GM23338 (cell line): ENCODE measurements at regions not wholly inside any gene's neighbourhood (a gene's known extent, or its start where the extent isn't known, plus 50 kb on each side); places are given as distances from the start of the nearest gene placed in this dataset.

Source experiments
- ATAC-seq: fragments of 200-7000 bp; cut with Tn5 transposase; 3 replicates; pipeline ENCODE4 v1.9.1; 2020
- DNase-seq: peaks from one replicate; pipeline ENCODE4 v3.0.0-alpha.2; 2015; ENCODE audit warnings: low spot score
- H2AFZ ChIP-seq: fragments of 200-600 bp; sonication (generic); 2 replicates; pipeline ENCODE4 v1.8.0; 2016; ENCODE audit warnings: antibody characterized with exemption, mild to moderate bottlenecking, moderate library complexity
- H3F3A ChIP-seq: fragments of 200-600 bp; sonication (generic); replicated peaks from 2 replicates; pipeline ENCODE4 v1.8.0; 2017; ENCODE audit warnings: antibody characterized with exemption, mixed run types, low read depth
- H3K27ac ChIP-seq: fragments of 200-600 bp; sonication (generic); 2 replicates; pipeline ENCODE4 v1.6.1; 2016; ENCODE audit warnings: low read depth
- H3K27me3 ChIP-seq: fragments of 200-600 bp; sonication (generic); 2 replicates; pipeline ENCODE4 v1.8.0; 2016; ENCODE audit warnings: mild to moderate bottlenecking, mixed run types, moderate library complexity; ENCODE audit not compliant: insufficient read depth
- H3K36me3 ChIP-seq: fragments of 200-600 bp; sonication (generic); 2 replicates; pipeline ENCODE4 v1.8.0; 2016; ENCODE audit warnings: mild to moderate bottlenecking; ENCODE audit not compliant: insufficient read depth
- H3K4me1 ChIP-seq: fragments of 200-600 bp; sonication (generic); 2 replicates; pipeline ENCODE4 v1.8.0; 2016; ENCODE audit warnings: mild to moderate bottlenecking, moderate library complexity; ENCODE audit not compliant: insufficient read depth
- H3K4me2 ChIP-seq: fragments of 200-600 bp; sonication (generic); 2 replicates; pipeline ENCODE4 v1.7.1; 2017; ENCODE audit warnings: mixed run types
- H3K4me3 ChIP-seq: fragments of 200-600 bp; sonication (generic); 2 replicates; pipeline ENCODE4 v1.6.1; 2016; ENCODE audit warnings: mixed run types
- H3K79me2 ChIP-seq: fragments of 200-600 bp; sonication (generic); replicated peaks from 2 replicates; pipeline ENCODE4 v1.8.0; 2017; ENCODE audit warnings: mild to moderate bottlenecking; ENCODE audit not compliant: insufficient read depth
- H3K9me2 ChIP-seq: fragments of 200-600 bp; sonication (generic); 2 replicates; pipeline ENCODE4 v1.8.0; 2017; ENCODE audit not compliant: insufficient read depth
- H4K20me1 ChIP-seq: fragments of 200-600 bp; sonication (generic); replicated peaks from 2 replicates; pipeline ENCODE4 v1.8.0; 2017; ENCODE audit warnings: mild to moderate bottlenecking; ENCODE audit not compliant: insufficient read depth
- H3K27ac Mint-ChIP-seq: 2 replicates; pipeline ENCODE4 v1.8.0; 2020; ENCODE audit warnings: inconsistent platforms, mild to moderate bottlenecking, moderate library complexity, mixed read lengths
- H3K27me3 Mint-ChIP-seq: 3 replicates; pipeline ENCODE4 v1.8.0; 2022; ENCODE audit warnings: low read depth, mild to moderate bottlenecking, moderate library complexity, mixed read lengths, inconsistent platforms; ENCODE audit not compliant: insufficient read depth, poor library complexity
- H3K36me3 Mint-ChIP-seq: 3 replicates; pipeline ENCODE4 v1.8.0; 2021; ENCODE audit warnings: low read depth, mild to moderate bottlenecking, inconsistent platforms, moderate library complexity, mixed read lengths
- H3K4me1 Mint-ChIP-seq: 3 replicates; pipeline ENCODE4 v1.8.0; 2020; ENCODE audit warnings: mild to moderate bottlenecking, inconsistent platforms, mixed read lengths
- H3K4me3 Mint-ChIP-seq: 3 replicates; pipeline ENCODE4 v1.8.0; 2021; ENCODE audit warnings: moderate library complexity, mild to moderate bottlenecking, inconsistent platforms, mixed read lengths
- H3K9me3 Mint-ChIP-seq: 3 replicates; pipeline ENCODE4 v1.8.0; 2020; ENCODE audit warnings: moderate library complexity, mild to moderate bottlenecking, inconsistent platforms, mixed read lengths
- CREB1 ChIP-seq: fragments of 250-450 bp; sonication (Bioruptor Pico); IDR thresholded peaks from 2 replicates; pipeline ENCODE4 v1.5.0; 2020; ENCODE audit warnings: low read depth, mild to moderate bottlenecking, moderate library complexity
- EZH2 ChIP-seq: fragments of 200-600 bp; sonication (generic); IDR thresholded peaks from one replicate; pipeline ENCODE4 v1.8.0; 2017; ENCODE audit warnings: antibody characterized with exemption, mild to moderate bottlenecking, low read depth; ENCODE audit not compliant: unreplicated experiment
- EZH2phosphoT487 ChIP-seq: fragments of 200-600 bp; sonication (generic); IDR thresholded peaks from one replicate; pipeline ENCODE4 v1.8.1; 2018; ENCODE audit warnings: antibody characterized with exemption; ENCODE audit not compliant: unreplicated experiment
- JUNB ChIP-seq: IDR thresholded peaks from one replicate; pipeline ENCODE4 v1.6.1; 2016; ENCODE audit warnings: antibody characterized with exemption; ENCODE audit not compliant: unreplicated experiment
- NANOG ChIP-seq: IDR thresholded peaks from 2 replicates; pipeline ENCODE4 v1.6.1; 2016; ENCODE audit warnings: antibody characterized with exemption, borderline replicate concordance
- POLR2AphosphoS5 ChIP-seq: IDR thresholded peaks from 2 replicates; pipeline ENCODE4 v1.6.1; 2016; ENCODE audit warnings: antibody characterized with exemption, low read depth
- STAT1 ChIP-seq: IDR thresholded peaks from one replicate; pipeline ENCODE4 v1.6.1; 2016; ENCODE audit warnings: antibody characterized with exemption; ENCODE audit not compliant: unreplicated experiment
- TF ChIP-seq, protein P1 (sequence below): IDR thresholded peaks from 2 replicates; pipeline ENCODE4 v1.6.1; 2016; ENCODE audit warnings: antibody characterized with exemption
- TF ChIP-seq, protein P2 (sequence below): IDR thresholded peaks from one replicate; pipeline ENCODE4 v1.6.1; 2018; ENCODE audit warnings: antibody characterized with exemption; ENCODE audit not compliant: unreplicated experiment
- TF ChIP-seq, protein P3 (sequence below): fragments of 250-450 bp; sonication (Bioruptor Pico); IDR thresholded peaks from 2 replicates; pipeline ENCODE4 v1.5.0; 2020; ENCODE audit warnings: mild to moderate bottlenecking, moderate library complexity

DNA sequence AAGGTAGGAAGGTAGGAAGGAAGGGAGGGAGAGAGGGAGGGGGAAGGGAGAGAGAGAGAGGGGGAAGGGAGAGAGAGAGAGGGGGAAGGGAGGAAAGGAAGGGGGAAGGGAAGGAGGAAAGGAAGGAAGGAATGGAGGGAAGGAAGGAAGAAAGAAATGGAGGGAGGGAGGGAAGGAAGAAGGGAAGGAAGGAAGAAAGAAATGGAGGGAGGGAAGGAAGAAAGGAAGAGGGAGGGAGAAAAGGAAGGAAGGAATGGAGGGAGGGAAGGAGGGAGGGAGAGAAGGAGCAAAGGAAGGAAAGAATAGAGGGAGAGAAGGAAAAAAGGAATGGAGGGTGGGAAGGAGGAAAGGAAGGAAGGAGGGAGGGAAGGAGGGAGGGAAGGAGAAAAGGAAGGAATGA, 176.4 kb upstream of the PTER start:
- Histone ChIP-seq H3F3A (no peaks in the 10 kb centered on the region), H3K4me2 (no peak overlapping the region), H3K9me2 (peaks cover 3% of the 10 kb centered on the region), H3K4me3 (no peak overlapping the region), H3K27ac (no peak overlapping the region), H3K4me1 (no peaks in the 10 kb centered on the region), H3K27me3 (no peaks in the 10 kb centered on the region), H2AFZ (no peak overlapping the region), H3K36me3 (no peaks in the 10 kb centered on the region; the same call in 1 of the 2 replicates), H3K79me2 (no peaks in the 10 kb centered on the region), H4K20me1 (no peaks in the 10 kb centered on the region)
- peaks cover 4% of the 10 kb centered on the region for H3K27me3 Mint-ChIP-seq
- TF ChIP-seq EZH2phosphoT487 = no peak
- no peak for TF ChIP-seq NANOG
- no peak for TF ChIP-seq CREB1
- TF ChIP-seq EZH2 = no peak
- TF ChIP-seq JUNB = no peak
- TF ChIP-seq STAT1 = no peak
- TF ChIP-seq, protein P1, sequence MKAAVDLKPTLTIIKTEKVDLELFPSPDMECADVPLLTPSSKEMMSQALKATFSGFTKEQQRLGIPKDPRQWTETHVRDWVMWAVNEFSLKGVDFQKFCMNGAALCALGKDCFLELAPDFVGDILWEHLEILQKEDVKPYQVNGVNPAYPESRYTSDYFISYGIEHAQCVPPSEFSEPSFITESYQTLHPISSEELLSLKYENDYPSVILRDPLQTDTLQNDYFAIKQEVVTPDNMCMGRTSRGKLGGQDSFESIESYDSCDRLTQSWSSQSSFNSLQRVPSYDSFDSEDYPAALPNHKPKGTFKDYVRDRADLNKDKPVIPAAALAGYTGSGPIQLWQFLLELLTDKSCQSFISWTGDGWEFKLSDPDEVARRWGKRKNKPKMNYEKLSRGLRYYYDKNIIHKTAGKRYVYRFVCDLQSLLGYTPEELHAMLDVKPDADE = no peak
- TF ChIP-seq, protein P2, sequence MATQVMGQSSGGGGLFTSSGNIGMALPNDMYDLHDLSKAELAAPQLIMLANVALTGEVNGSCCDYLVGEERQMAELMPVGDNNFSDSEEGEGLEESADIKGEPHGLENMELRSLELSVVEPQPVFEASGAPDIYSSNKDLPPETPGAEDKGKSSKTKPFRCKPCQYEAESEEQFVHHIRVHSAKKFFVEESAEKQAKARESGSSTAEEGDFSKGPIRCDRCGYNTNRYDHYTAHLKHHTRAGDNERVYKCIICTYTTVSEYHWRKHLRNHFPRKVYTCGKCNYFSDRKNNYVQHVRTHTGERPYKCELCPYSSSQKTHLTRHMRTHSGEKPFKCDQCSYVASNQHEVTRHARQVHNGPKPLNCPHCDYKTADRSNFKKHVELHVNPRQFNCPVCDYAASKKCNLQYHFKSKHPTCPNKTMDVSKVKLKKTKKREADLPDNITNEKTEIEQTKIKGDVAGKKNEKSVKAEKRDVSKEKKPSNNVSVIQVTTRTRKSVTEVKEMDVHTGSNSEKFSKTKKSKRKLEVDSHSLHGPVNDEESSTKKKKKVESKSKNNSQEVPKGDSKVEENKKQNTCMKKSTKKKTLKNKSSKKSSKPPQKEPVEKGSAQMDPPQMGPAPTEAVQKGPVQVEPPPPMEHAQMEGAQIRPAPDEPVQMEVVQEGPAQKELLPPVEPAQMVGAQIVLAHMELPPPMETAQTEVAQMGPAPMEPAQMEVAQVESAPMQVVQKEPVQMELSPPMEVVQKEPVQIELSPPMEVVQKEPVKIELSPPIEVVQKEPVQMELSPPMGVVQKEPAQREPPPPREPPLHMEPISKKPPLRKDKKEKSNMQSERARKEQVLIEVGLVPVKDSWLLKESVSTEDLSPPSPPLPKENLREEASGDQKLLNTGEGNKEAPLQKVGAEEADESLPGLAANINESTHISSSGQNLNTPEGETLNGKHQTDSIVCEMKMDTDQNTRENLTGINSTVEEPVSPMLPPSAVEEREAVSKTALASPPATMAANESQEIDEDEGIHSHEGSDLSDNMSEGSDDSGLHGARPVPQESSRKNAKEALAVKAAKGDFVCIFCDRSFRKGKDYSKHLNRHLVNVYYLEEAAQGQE = no peak
- no peak for TF ChIP-seq POLR2AphosphoS5
- TF ChIP-seq, protein P3, sequence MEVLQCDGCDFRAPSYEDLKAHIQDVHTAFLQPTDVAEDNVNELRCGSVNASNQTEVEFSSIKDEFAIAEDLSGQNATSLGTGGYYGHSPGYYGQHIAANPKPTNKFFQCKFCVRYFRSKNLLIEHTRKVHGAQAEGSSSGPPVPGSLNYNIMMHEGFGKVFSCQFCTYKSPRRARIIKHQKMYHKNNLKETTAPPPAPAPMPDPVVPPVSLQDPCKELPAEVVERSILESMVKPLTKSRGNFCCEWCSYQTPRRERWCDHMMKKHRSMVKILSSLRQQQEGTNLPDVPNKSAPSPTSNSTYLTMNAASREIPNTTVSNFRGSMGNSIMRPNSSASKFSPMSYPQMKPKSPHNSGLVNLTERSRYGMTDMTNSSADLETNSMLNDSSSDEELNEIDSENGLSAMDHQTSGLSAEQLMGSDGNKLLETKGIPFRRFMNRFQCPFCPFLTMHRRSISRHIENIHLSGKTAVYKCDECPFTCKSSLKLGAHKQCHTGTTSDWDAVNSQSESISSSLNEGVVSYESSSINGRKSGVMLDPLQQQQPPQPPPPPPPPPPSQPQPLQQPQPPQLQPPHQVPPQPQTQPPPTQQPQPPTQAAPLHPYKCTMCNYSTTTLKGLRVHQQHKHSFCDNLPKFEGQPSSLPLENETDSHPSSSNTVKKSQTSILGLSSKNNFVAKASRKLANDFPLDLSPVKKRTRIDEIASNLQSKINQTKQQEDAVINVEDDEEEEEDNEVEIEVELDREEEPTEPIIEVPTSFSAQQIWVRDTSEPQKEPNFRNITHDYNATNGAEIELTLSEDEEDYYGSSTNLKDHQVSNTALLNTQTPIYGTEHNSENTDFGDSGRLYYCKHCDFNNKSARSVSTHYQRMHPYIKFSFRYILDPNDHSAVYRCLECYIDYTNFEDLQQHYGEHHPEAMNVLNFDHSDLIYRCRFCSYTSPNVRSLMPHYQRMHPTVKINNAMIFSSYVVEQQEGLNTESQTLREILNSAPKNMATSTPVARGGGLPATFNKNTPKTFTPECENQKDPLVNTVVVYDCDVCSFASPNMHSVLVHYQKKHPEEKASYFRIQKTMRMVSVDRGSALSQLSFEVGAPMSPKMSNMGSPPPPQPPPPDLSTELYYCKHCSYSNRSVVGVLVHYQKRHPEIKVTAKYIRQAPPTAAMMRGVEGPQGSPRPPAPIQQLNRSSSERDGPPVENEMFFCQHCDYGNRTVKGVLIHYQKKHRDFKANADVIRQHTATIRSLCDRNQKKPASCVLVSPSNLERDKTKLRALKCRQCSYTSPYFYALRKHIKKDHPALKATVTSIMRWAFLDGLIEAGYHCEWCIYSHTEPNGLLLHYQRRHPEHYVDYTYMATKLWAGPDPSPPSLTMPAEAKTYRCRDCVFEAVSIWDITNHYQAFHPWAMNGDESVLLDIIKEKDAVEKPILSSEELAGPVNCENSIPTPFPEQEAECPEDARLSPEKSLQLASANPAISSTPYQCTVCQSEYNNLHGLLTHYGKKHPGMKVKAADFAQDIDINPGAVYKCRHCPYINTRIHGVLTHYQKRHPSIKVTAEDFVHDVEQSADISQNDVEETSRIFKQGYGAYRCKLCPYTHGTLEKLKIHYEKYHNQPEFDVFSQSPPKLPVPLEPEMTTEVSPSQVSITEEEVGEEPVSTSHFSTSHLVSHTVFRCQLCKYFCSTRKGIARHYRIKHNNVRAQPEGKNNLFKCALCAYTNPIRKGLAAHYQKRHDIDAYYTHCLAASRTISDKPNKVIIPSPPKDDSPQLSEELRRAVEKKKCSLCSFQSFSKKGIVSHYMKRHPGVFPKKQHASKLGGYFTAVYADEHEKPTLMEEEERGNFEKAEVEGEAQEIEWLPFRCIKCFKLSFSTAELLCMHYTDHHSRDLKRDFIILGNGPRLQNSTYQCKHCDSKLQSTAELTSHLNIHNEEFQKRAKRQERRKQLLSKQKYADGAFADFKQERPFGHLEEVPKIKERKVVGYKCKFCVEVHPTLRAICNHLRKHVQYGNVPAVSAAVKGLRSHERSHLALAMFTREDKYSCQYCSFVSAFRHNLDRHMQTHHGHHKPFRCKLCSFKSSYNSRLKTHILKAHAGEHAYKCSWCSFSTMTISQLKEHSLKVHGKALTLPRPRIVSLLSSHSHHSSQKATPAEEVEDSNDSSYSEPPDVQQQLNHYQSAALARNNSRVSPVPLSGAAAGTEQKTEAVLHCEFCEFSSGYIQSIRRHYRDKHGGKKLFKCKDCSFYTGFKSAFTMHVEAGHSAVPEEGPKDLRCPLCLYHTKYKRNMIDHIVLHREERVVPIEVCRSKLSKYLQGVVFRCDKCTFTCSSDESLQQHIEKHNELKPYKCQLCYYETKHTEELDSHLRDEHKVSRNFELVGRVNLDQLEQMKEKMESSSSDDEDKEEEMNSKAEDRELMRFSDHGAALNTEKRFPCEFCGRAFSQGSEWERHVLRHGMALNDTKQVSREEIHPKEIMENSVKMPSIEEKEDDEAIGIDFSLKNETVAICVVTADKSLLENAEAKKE (CRISPR knock-in tag) = no peak
- H3K36me3 Mint-ChIP-seq = peaks cover 52% of the 10 kb centered on the region
- H3K4me3 Mint-ChIP-seq = no peak overlapping the region
- ATAC-seq (no peak), DNase-seq (no peak)
- H3K9me3 Mint-ChIP-seq = peaks cover 53% of the 10 kb centered on the region
- no peaks in the 10 kb centered on the region for H3K4me1 Mint-ChIP-seq
- H3K27ac Mint-ChIP-seq = no peak overlapping the region
